Activated T-helper 17 cell treated with anti-CD3 and anti-CD28 coated beads, Interleukin-2, amount 50 U/mL, for 72 hours (primary cell): ENCODE measurements at regions not wholly inside any gene's neighbourhood (a gene's known extent, or its start where the extent isn't known, plus 50 kb on each side); places are given as distances from the start of the nearest gene placed in this dataset.
"Not testable (repeated sequence)": the region's sequence is repeated elsewhere in the genome, so short reads cannot be mapped to it uniquely, and the experiment has no call there.

Source experiments
- ATAC-seq: fragments of 150-1000 bp; cut with Tn5 transposase; replicated peaks from 2 replicates; pipeline ENCODE4 v1.10.0; 2021; ENCODE audit warnings: mild to moderate bottlenecking, moderate library complexity
- H3K27ac Mint-ChIP-seq: one replicate; pipeline ENCODE4 v1.8.0; 2022; ENCODE audit warnings: mixed read lengths
- H3K27me3 Mint-ChIP-seq: one replicate; pipeline ENCODE4 v1.8.0; 2022; ENCODE audit warnings: mixed read lengths
- H3K36me3 Mint-ChIP-seq: one replicate; pipeline ENCODE4 v1.8.0; 2022; ENCODE audit warnings: low read depth, mild to moderate bottlenecking, mixed read lengths
- H3K4me1 Mint-ChIP-seq: one replicate; pipeline ENCODE4 v1.8.0; 2022; ENCODE audit warnings: mixed read lengths
- H3K4me3 Mint-ChIP-seq: one replicate; pipeline ENCODE4 v1.8.0; 2022; ENCODE audit warnings: mild to moderate bottlenecking, mixed read lengths
- H3K9me3 Mint-ChIP-seq: one replicate; pipeline ENCODE4 v1.8.0; 2022; ENCODE audit warnings: mixed read lengths

DNA sequence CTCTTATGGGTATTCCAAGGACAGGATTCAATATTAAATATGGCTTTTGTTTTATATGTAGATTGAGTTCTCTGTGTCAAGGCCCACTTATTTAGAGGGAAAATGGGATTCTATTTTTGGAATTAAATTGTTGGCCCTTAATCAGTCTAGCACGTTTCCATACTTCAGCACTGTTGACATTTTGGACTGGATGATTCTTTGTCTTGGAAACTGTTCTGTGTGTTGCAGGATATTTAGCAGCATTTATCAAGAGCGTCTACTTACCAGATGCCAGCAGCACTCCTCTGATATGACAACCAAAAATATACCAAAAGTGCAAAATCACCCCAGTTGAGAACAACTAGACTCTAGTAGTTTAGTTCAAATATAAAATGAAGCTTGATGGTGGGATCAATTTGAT is 1027.0 kb upstream of the COX7C start:
- Mint-ChIP-seq H3K4me3 (no peak overlapping the region), H3K9me3 (peaks cover 22% of the 10 kb centered on the region), H3K4me1 (no peaks in the 10 kb centered on the region), H3K27me3 (no peaks in the 10 kb centered on the region), H3K36me3 (no peaks in the 10 kb centered on the region), H3K27ac (no peak overlapping the region)
- ATAC-seq = no peak

DNA sequence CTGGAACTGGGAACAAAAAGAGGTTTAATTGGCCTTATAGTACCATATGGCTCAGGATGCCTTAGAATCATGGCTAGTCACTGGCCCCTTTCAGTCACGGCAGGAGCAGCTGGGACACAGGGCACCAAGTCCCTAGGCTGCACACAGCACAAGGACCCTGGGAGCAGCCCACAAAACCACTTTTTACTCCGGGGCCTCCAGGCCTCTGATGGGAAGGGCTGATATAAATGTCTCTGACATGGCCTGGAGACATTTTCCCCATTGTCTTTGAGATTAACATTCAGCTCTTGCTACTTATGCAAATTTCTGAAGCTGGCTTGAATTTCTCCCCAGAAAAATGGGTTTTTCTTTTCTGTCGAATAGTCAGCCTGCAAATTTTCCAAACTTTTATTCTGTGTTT is 1026.4 kb upstream of the COX7C start:
- no peak for ATAC-seq
- Mint-ChIP-seq H3K27me3 (no peaks in the 10 kb centered on the region), H3K4me1 (no peaks in the 10 kb centered on the region), H3K27ac (no peak overlapping the region), H3K9me3 (peaks cover 19% of the 10 kb centered on the region), H3K4me3 (no peak overlapping the region), H3K36me3 (no peaks in the 10 kb centered on the region)

- Mint-ChIP-seq H3K4me1 (no peaks in the 10 kb centered on the region), H3K4me3 (no peak overlapping the region), H3K9me3 (peaks cover 13% of the 10 kb centered on the region), H3K27ac (no peak overlapping the region), H3K36me3 (no peaks in the 10 kb centered on the region), H3K27me3 (no peaks in the 10 kb centered on the region)
- ATAC-seq = no peak
These were observed 1014.9 kb upstream of the COX7C start for GRCh38 chr5:85602843-85603242.

DNA sequence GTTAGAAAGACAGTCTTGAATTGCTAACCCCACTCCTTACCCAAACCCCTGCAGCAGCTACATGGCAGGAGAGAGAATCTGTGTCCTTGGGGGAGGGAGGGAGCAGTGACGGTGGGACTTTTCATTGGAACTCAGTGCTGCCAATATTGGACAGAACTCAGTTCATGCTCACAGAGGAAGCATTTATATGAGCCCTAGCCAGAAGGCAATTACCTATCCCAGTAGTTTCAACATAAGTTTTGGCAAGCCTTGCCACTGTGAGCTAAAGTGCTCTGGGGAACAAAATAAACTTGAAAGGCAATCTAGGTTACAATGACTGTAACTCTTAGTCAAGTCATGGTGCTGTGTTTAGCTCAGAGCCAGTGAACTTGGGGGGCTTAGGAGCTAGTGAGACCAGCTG is 1013.4 kb upstream of the COX7C start:
- no peaks in the 10 kb centered on the region for H3K36me3 Mint-ChIP-seq
- H3K4me3 Mint-ChIP-seq = no peak overlapping the region
- no peaks in the 10 kb centered on the region for H3K4me1 Mint-ChIP-seq
- no peaks in the 10 kb centered on the region for H3K27me3 Mint-ChIP-seq
- ATAC-seq = no peak
- H3K27ac Mint-ChIP-seq = no peak overlapping the region
- H3K9me3 Mint-ChIP-seq = peaks cover 16% of the 10 kb centered on the region

DNA sequence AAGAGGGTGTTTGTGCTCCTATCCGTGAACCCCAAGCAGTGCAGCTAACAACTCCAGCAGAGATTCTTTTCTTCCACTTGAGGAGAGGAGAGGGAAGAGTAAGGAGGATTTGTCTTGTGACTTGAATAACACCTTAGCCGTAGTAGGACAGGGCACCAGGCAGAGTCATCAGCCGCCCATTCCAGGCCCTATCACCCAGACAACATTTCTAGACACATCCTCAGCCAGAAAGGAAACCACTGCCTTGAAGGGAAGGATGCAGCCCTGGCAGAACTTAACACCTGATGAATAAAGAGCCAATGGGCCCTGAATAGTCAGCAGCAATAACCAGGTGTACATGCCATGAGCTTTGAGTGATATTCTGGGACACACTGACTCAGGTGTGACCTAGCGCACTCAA is 1013.0 kb upstream of the COX7C start:
- no peak overlapping the region for H3K4me3 Mint-ChIP-seq
- H3K27ac Mint-ChIP-seq = no peak overlapping the region
- peaks cover 16% of the 10 kb centered on the region for H3K9me3 Mint-ChIP-seq
- H3K36me3 Mint-ChIP-seq = no peaks in the 10 kb centered on the region
- H3K4me1 Mint-ChIP-seq = no peaks in the 10 kb centered on the region
- no peak for ATAC-seq
- H3K27me3 Mint-ChIP-seq = no peaks in the 10 kb centered on the region

- H3K4me1 Mint-ChIP-seq = no peaks in the 10 kb centered on the region
- no peak overlapping the region for H3K27ac Mint-ChIP-seq
- ATAC-seq = no peak
- H3K27me3 Mint-ChIP-seq = no peaks in the 10 kb centered on the region
- peaks cover 17% of the 10 kb centered on the region for H3K9me3 Mint-ChIP-seq
- H3K4me3 Mint-ChIP-seq = no peak overlapping the region
- H3K36me3 Mint-ChIP-seq = no peaks in the 10 kb centered on the region
These were observed 1012.4 kb upstream of the COX7C start for GRCh38 chr5:85605381-85605780.

DNA sequence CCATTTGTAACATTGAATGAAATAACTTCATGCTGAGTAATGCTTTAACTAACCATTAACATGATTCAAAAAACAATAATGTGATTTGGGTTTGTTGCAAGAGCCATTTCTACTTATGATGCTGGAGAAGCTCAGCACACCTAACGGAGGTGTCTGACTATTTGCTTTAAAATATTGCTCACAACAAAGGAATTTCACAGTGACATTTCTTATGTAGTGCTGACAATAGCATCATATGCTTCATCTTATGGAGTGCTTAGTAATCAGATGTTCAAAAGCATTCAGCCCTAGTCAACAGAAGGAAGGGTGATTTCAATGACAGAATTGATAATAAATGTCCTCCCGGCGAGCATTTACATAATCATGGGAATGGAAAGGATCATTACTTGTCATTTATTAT is 1003.3 kb upstream of the COX7C start:
- no peak for ATAC-seq
- peaks cover 12% of the 10 kb centered on the region for H3K9me3 Mint-ChIP-seq
- H3K27ac Mint-ChIP-seq = no peak overlapping the region
- no peak overlapping the region for H3K4me3 Mint-ChIP-seq
- H3K36me3 Mint-ChIP-seq = no peaks in the 10 kb centered on the region
- no peaks in the 10 kb centered on the region for H3K27me3 Mint-ChIP-seq
- no peaks in the 10 kb centered on the region for H3K4me1 Mint-ChIP-seq

GRCh38 chr5:85621668-85622067 is 996.1 kb upstream of the COX7C start:
- no peaks in the 10 kb centered on the region for H3K4me1 Mint-ChIP-seq
- no peak overlapping the region for H3K4me3 Mint-ChIP-seq
- H3K27me3 Mint-ChIP-seq = no peaks in the 10 kb centered on the region
- H3K27ac Mint-ChIP-seq = no peak overlapping the region
- H3K36me3 Mint-ChIP-seq = no peaks in the 10 kb centered on the region
- no peak for ATAC-seq
- H3K9me3 Mint-ChIP-seq = peaks cover 9% of the 10 kb centered on the region

GRCh38 chr5:85628153-85628552 is 989.6 kb upstream of the COX7C start:
- H3K9me3 Mint-ChIP-seq = no peaks in the 10 kb centered on the region
- no peak overlapping the region for H3K4me3 Mint-ChIP-seq
- H3K4me1 Mint-ChIP-seq = no peaks in the 10 kb centered on the region
- H3K36me3 Mint-ChIP-seq = no peaks in the 10 kb centered on the region
- H3K27me3 Mint-ChIP-seq = no peaks in the 10 kb centered on the region
- no peak overlapping the region for H3K27ac Mint-ChIP-seq
- no peak for ATAC-seq

DNA sequence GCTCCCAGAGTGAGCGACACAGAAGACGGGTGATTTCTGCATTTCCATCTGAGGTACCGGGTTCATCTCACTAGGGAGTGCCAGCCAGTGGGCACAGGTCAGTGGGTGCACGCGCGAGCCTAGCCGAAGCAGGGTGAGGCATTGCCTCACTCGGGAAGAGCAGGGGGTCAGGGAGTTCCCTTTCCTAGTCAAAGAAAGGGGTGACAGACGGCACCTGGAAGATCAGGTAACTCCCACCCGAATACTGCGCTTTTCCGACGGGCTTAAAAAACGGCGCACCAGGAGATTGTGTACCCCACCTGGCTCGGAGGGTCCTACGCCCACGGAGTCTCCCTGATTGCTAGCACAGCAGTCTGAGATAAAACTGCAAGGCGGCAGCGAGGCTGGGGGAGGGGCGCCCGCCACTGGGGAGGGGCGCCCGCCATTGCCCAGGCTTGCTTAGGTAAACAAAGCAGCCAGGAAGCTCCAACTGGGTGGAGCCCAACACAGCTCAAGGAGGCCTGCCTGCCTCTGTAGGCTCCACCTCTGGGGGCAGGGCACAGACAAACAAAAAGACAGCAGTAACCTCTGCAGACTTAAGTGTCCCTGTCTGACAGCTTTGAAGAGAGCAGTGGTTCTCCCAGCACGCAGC is 979.1 kb upstream of the COX7C start:
- H3K27ac Mint-ChIP-seq, H3K4me1 Mint-ChIP-seq, ATAC-seq, H3K36me3 Mint-ChIP-seq, H3K4me3 Mint-ChIP-seq, H3K27me3 Mint-ChIP-seq, H3K9me3 Mint-ChIP-seq: not testable (repeated sequence)

- no peak for ATAC-seq
- Mint-ChIP-seq H3K36me3 (no peaks in the 10 kb centered on the region), H3K27me3 (no peaks in the 10 kb centered on the region), H3K27ac (no peak overlapping the region), H3K4me1 (no peaks in the 10 kb centered on the region), H3K9me3 (peaks cover 6% of the 10 kb centered on the region), H3K4me3 (no peak overlapping the region)
These were observed 971.7 kb upstream of the COX7C start for GRCh38 chr5:85646036-85646435.

DNA sequence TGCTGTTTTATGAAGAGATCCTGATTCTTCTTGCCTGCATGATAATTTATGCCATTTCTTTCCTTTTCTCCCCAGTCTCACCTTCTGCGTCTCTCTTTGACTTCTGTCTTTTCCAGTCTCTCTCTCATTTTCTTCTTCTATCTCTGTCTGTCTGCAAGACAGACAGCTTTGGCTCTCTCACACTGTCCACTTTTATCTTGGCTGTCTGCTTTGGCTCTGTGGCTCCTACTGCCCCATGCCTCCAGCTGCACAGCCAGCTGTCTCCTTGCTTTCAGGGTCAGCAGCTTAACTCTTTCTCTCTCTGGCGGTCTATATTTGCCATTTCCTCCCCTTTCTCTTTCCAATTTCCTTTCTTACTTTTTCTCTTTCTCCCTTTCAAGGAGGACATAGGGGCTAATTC is 971.1 kb upstream of the COX7C start:
- Mint-ChIP-seq H3K36me3 (no peaks in the 10 kb centered on the region), H3K4me1 (no peaks in the 10 kb centered on the region), H3K4me3 (no peak overlapping the region), H3K27ac (no peak overlapping the region), H3K9me3 (peaks cover 6% of the 10 kb centered on the region), H3K27me3 (no peaks in the 10 kb centered on the region)
- no peak for ATAC-seq

DNA sequence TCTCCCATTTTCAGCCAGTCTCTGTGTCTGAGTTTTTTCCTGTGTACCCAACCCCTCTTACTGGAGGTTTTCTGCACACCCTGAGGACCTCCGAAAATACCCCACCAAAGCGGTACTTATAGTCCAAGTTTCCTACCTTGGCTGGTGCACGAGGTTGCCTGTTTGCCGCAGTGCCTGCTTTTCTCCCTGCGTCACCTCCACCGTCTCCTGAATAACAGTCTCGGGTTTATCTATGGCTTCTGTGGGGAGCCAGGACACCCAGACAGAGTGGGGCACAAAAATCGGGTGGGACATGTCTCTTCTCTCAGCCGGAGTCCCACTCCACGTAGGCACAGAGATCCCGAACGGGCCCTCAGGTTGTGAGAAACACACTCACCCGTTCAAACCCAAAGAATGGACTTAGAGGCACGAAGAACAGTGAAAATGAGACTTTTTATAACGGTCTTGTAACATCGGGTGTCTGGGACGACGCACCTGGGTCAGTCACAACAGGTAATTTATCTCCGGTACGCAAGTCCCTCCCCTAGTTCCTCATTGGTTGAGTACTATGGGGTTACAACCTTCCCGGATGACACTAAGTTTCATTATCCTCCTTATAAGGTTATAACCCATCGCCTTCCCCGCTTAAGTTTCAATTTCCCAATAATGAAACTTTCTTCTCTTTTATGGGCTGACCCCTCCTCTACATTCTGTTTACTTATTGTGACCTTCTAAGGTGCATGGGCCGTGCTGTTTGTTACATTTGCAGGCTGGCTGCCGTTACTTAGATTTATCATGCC is 970.2 kb upstream of the COX7C start:
- no peak for ATAC-seq
- no peak overlapping the region for H3K27ac Mint-ChIP-seq
- no peaks in the 10 kb centered on the region for H3K27me3 Mint-ChIP-seq
- H3K9me3 Mint-ChIP-seq = peaks cover 6% of the 10 kb centered on the region
- no peak overlapping the region for H3K4me3 Mint-ChIP-seq
- no peaks in the 10 kb centered on the region for H3K4me1 Mint-ChIP-seq
- H3K36me3 Mint-ChIP-seq = no peaks in the 10 kb centered on the region

DNA sequence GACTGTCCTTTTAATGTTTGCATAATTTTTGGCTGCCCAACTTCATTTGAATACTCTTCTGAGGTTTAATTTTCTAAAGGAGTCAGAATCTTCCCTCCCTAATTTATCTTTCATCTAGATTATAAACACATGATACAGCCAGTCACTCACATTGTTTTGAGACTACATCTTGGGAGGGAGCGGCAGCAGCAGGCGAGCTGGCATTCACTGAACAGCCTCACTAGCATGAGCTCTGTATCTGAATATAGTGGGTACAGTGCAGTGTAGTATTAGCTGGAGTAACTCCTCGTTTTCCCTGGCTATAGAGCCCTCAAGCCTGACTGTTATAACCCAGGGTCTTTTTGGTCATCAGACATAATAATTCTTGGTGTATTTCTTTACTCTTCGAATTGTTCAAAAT is 969.2 kb upstream of the COX7C start:
- no peak overlapping the region for H3K27ac Mint-ChIP-seq
- no peaks in the 10 kb centered on the region for H3K36me3 Mint-ChIP-seq
- peaks cover 6% of the 10 kb centered on the region for H3K9me3 Mint-ChIP-seq
- no peak overlapping the region for H3K4me3 Mint-ChIP-seq
- ATAC-seq = no peak
- no peaks in the 10 kb centered on the region for H3K27me3 Mint-ChIP-seq
- no peaks in the 10 kb centered on the region for H3K4me1 Mint-ChIP-seq

DNA sequence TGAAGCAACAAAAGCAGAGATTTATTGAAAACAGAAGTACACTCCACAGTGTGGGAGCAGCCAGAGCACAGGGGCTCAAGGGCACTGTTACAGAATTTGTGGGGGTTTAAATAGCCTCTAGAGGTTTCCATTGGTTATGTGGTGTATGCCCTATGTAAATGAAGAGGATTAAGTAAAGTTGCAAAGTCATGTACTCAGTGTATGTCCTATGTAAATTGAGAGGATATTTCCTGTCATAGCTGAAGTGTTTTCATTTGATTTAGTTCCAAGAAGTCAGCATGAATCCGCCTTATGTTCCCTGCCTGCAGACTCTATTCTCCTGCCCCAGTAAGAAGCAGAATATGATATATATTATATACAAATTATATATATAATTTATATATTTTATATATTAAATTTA is 966.0 kb upstream of the COX7C start:
- Mint-ChIP-seq H3K27me3 (no peaks in the 10 kb centered on the region), H3K36me3 (no peaks in the 10 kb centered on the region), H3K9me3 (peaks cover 14% of the 10 kb centered on the region), H3K4me1 (no peaks in the 10 kb centered on the region), H3K27ac (no peak overlapping the region), H3K4me3 (no peak overlapping the region)
- ATAC-seq = no peak
